ENCODE measurements at regions not wholly inside any gene's neighbourhood (a gene's known extent, or its start where the extent isn't known, plus 50 kb on each side); places are given as distances from the start of the nearest gene placed in this dataset.

DNA sequence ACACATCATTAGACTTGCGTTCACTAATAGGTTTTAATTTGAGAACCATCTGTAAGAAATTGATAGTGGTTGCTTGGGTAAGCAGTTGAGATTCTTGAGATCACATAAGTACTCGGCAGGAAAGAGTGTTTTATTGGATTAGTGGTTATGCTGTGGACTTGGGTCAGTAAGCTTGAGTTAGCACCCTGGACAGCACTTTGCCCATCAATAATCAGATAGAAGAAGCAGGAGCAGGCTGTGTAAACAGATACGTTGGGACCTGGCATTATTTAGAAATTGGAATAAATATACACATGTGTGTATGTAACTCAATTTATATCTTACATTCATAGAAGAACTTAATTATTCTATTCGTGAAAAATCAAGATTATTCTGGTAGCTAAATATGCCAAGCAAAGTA is 357.5 kb upstream of the SMIM31 start:
- Mint-ChIP-seq H3K4me3 (ENCODE audit: low read depth) (no peak overlapping the region), H3K27me3 (no peaks in the 10 kb centered on the region), H3K9me3 (ENCODE audit: low read depth) (no peaks in the 10 kb centered on the region), H3K4me1 (ENCODE audit: low read depth) (no peaks in the 10 kb centered on the region), H3K27ac (no peak overlapping the region), H3K36me3 (ENCODE audit: insufficient read depth) (no peaks in the 10 kb centered on the region)
- no peak for DNase-seq (ENCODE audit: low spot score, unreplicated experiment)
- TF ChIP-seq CTCF (IDR thresholded peaks at IDR 0.05; ENCODE audit: unreplicated experiment), result no peak

DNA sequence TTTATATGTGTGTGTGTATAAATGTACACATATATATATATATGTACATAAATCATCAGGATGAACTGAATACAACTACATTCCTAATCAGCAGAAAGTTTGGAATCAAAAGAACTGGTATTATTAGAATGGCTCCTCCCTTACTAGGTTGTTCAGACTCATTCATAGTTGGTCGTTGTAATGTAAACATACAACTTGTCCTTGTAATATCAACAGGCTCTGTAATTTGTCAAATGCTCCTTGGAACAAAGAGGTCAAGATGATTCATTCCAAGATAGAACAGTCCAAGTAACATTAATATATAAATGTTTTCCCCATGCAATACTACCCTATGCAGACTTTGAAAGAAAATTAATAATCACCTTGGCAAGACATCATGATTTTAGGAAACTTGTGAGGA is 351.4 kb upstream of the SMIM31 start:
- TF ChIP-seq CTCF (IDR thresholded peaks at IDR 0.05; ENCODE audit: unreplicated experiment), result no peak
- Mint-ChIP-seq H3K36me3 (ENCODE audit: insufficient read depth) (no peaks in the 10 kb centered on the region), H3K27me3 (no peaks in the 10 kb centered on the region), H3K4me3 (ENCODE audit: low read depth) (no peak overlapping the region), H3K27ac (no peak overlapping the region), H3K4me1 (ENCODE audit: low read depth) (no peaks in the 10 kb centered on the region), H3K9me3 (ENCODE audit: low read depth) (no peaks in the 10 kb centered on the region)
- DNase-seq (ENCODE audit: low spot score, unreplicated experiment), result no peak

DNA sequence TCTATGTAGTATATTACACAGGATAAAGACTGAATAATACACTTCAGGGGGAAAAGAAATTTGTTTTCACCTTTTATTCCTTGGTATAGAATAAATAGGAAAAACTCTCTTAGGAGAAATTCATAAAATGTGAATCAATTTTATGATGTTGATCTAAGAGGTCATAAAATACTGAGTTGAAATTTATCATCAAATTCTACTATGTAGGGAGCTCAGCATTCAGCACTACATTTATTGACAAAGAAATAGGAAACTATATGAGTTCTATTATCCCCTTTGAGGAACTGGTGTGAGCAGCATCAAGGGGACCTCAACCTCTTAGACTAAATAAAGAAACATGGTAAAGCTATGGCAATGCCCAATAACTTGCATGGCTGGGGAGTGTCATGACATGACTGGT is 348.2 kb upstream of the SMIM31 start:
- TF ChIP-seq CTCF (IDR thresholded peaks at IDR 0.05; ENCODE audit: unreplicated experiment), result no peak

DNA sequence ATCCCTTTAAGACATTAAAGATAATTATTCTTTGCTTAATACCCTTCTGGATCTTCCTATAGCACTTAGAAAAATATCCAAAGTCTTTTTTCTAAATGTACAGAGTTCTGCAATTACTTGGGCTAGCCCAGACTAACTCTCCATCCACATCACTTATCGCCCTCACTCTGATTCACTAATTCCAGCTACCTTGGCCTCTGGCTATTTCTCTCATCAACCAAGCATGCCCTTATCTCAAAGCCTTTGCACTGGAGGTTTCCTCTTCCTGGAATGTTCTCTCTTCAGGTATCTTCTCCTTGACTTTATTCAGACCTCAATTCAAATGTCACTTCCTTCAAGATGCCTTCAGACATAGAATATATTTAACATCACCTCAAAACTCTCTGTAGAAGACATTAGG is 345.1 kb upstream of the SMIM31 start:
- Mint-ChIP-seq H3K36me3 (ENCODE audit: insufficient read depth) (no peaks in the 10 kb centered on the region), H3K4me1 (ENCODE audit: low read depth) (no peaks in the 10 kb centered on the region), H3K9me3 (ENCODE audit: low read depth) (no peaks in the 10 kb centered on the region), H3K27ac (no peak overlapping the region), H3K4me3 (ENCODE audit: low read depth) (no peak overlapping the region), H3K27me3 (no peaks in the 10 kb centered on the region)
- DNase-seq (ENCODE audit: low spot score, unreplicated experiment), result no peak
- no peak for TF ChIP-seq CTCF (IDR thresholded peaks at IDR 0.05; ENCODE audit: unreplicated experiment)

More for the DNA sequence above, 348.2 kb upstream of the SMIM31 start:
- Mint-ChIP-seq H3K27ac (no peak overlapping the region), H3K36me3 (ENCODE audit: insufficient read depth) (no peaks in the 10 kb centered on the region), H3K27me3 (no peaks in the 10 kb centered on the region), H3K9me3 (ENCODE audit: low read depth) (no peaks in the 10 kb centered on the region), H3K4me1 (ENCODE audit: low read depth) (no peaks in the 10 kb centered on the region), H3K4me3 (ENCODE audit: low read depth) (no peak overlapping the region)
- no peak for DNase-seq (ENCODE audit: low spot score, unreplicated experiment)

GRCh38 chr4:164410401-164410800 is 343.5 kb upstream of the SMIM31 start:
- DNase-seq (ENCODE audit: low spot score, unreplicated experiment), result no peak
- H3K9me3 Mint-ChIP-seq (ENCODE audit: low read depth), result no peaks in the 10 kb centered on the region
- H3K27ac Mint-ChIP-seq, result no peak overlapping the region
- no peak overlapping the region for H3K4me3 Mint-ChIP-seq (ENCODE audit: low read depth)
- H3K36me3 Mint-ChIP-seq (ENCODE audit: insufficient read depth), result no peaks in the 10 kb centered on the region
- no peak for TF ChIP-seq CTCF (IDR thresholded peaks at IDR 0.05; ENCODE audit: unreplicated experiment)
- H3K27me3 Mint-ChIP-seq, result no peaks in the 10 kb centered on the region
- no peaks in the 10 kb centered on the region for H3K4me1 Mint-ChIP-seq (ENCODE audit: low read depth)
